ENCODE measurements at regions not wholly inside any gene's neighbourhood (a gene's known extent, or its start where the extent isn't known, plus 50 kb on each side); places are given as distances from the start of the nearest gene placed in this dataset.

- FAIRE-seq = no peak
- no peaks in the 10 kb centered on the region for H3K36me3 ChIP-seq (replicated peaks in 1 of 2; ENCODE audit: control insufficient read depth in 1 of 2, insufficient read depth in 2 of 2, low read length in 2 of 2)
- 55% methylated on average over 4 of the region's 4 CpGs for WGBS (ENCODE audit: low lambda C conversion rate)
- no peaks in the 10 kb centered on the region for H4K20me1 ChIP-seq (ENCODE audit: insufficient read depth, low read length)
- no TSS peak for BruUV-seq (replicated peaks)
- no peaks in the 10 kb centered on the region for H3K79me2 ChIP-seq (ENCODE audit: insufficient read depth, low read length)
- H3K9me3 ChIP-seq (ENCODE audit: low read length) = no peaks in the 10 kb centered on the region
- peaks cover 4% of the 10 kb centered on the region; the same call in 1 of the 2 replicates for H3K4me1 ChIP-seq (ENCODE audit: insufficient read depth, low read length)
- H3K4me2 ChIP-seq (ENCODE audit: low read depth, low read length) = no peak overlapping the region
- H3K27me3 ChIP-seq (ENCODE audit: control insufficient read depth in 1 of 2, insufficient read depth in 2 of 2, low read length in 2 of 2) = peaks cover 0 to 17% of the 10 kb centered on the region in 2 experiments; a peak in 2 of 5 replicates
- CTCF ChIA-PET (ENCODE audit: low intra/inter-chr PET ratio, low total read pairs) = no interaction called here
- intact Hi-C loops (cut with micrococcal nuclease; ENCODE audit: unreplicated experiment) = no loop called here
- no peak overlapping the region for H3K4me3 ChIP-seq (replicated peaks in 1 of 3; ENCODE audit: insufficient read depth in 1 of 3, low read depth in 2 of 3, low read length in 3 of 3)
- POLR2A ChIA-PET = no interaction called here
- in situ Hi-C loops (cut with HindIII; ENCODE audit: extremely low pct_ligation_motif_present, low pct_unique_long_range_greater_than_20kb) = no loop called here
- no peak for DNase-seq (ENCODE audit: low spot score)
- no peak for TF ChIP-seq NFE2L2 (IDR thresholded peaks at IDR 0.05; ENCODE audit: low read length)
- TF ChIP-seq STAT5B (CRISPR knock-in tag; IDR thresholded peaks at IDR 0.05) = no peak
- no peak for TF ChIP-seq CENPT (CRISPR knock-in tag; IDR thresholded peaks at IDR 0.05; ENCODE audit: low read depth)
- no peak for TF ChIP-seq FOXK2 (IDR thresholded peaks at IDR 0.05)
- TF ChIP-seq ZNF318 (CRISPR knock-in tag; IDR thresholded peaks at IDR 0.05) = no peak
- TF ChIP-seq ARID3A (IDR thresholded peaks at IDR 0.05; ENCODE audit: low read depth, low read length) = no peak
- no peak overlapping the region for H3K27ac ChIP-seq (ENCODE audit: extremely low read length, insufficient read depth, low read length)
- H3K9ac ChIP-seq (ENCODE audit: insufficient read depth, low read depth, low read length) = no peak overlapping the region
- no peak for ATAC-seq
- no peak overlapping the region for H2AFZ ChIP-seq (ENCODE audit: low read length)
Observed at GRCh38 chr5:56663523-56663922, 151.8 kb upstream of the MAP3K1 start.

Data from HepG2 (cell line).